ENCODE measurements at regions not wholly inside any gene's neighbourhood (a gene's known extent, or its start where the extent isn't known, plus 50 kb on each side); places are given as distances from the start of the nearest gene placed in this dataset.

DNA sequence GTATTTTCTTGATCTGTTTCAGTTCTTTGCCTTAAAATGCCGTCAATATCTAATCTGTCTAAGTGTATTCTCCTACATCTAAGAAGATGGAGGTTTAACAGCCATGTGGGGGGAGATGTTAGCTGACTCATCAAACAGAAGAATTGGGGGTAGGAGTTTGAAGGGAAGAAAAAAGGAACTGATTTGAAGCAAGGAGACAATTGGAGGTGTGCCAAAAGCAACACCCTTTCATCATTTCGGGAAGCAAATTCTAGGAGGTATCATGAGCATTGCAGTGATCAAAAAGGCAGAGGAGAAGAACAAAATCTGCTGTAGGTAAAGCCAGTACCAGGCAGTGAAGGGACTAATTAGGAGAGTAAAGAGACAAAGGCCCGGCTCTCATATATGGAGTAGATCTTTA is 337.3 kb upstream of the TBC1D5 start:
- no peaks in the 10 kb centered on the region for H3K9me3 ChIP-seq
- no peak for ATAC-seq
- WGBS, 2 donors, result 71 to 83% methylated on average over 3 of the region's 3 CpGs
- no peaks in the 10 kb centered on the region for H3K27me3 ChIP-seq
- no peak overlapping the region for H3K4me3 ChIP-seq
- TF ChIP-seq, protein P1, sequence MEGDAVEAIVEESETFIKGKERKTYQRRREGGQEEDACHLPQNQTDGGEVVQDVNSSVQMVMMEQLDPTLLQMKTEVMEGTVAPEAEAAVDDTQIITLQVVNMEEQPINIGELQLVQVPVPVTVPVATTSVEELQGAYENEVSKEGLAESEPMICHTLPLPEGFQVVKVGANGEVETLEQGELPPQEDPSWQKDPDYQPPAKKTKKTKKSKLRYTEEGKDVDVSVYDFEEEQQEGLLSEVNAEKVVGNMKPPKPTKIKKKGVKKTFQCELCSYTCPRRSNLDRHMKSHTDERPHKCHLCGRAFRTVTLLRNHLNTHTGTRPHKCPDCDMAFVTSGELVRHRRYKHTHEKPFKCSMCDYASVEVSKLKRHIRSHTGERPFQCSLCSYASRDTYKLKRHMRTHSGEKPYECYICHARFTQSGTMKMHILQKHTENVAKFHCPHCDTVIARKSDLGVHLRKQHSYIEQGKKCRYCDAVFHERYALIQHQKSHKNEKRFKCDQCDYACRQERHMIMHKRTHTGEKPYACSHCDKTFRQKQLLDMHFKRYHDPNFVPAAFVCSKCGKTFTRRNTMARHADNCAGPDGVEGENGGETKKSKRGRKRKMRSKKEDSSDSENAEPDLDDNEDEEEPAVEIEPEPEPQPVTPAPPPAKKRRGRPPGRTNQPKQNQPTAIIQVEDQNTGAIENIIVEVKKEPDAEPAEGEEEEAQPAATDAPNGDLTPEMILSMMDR (IDR thresholded peaks at IDR 0.05), result no peak
- no peak for TF ChIP-seq POLR2A (IDR thresholded peaks at IDR 0.05)
- no peak overlapping the region for H3K27ac ChIP-seq
- no peaks in the 10 kb centered on the region for H3K36me3 ChIP-seq (replicated peaks in 1 of 2; ENCODE audit: insufficient read depth in 1 of 2, low read depth in 2 of 2)
- H3K4me1 ChIP-seq, result no peaks in the 10 kb centered on the region
- intact Hi-C loops (cut with DNase I), result no loop called here
- no peak for DNase-seq

DNA sequence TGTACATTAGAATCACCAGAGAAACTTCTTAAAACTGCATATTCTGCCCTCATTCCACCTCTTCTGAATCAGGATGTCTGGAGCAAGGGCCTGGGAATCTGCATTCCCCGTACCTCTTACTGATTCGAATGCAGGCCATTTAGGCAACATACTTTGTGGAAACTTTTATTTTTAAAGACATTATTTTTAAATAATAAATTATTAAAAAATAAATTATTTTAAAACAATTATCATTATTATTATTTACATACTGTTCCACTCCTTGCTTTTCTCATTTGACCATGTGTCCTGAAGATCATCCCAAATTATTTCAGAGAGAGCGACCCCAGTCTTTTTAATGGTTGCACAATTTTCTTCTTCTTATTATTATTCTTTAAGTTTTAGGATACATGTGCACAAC is 336.6 kb upstream of the TBC1D5 start:
- Histone ChIP-seq H3K27me3 (no peaks in the 10 kb centered on the region), H3K36me3 (replicated peaks in 1 of 2; ENCODE audit: insufficient read depth in 1 of 2, low read depth in 2 of 2) (no peaks in the 10 kb centered on the region), H3K4me3 (no peak overlapping the region), H3K27ac (no peak overlapping the region), H3K9me3 (no peaks in the 10 kb centered on the region), H3K4me1 (no peaks in the 10 kb centered on the region)
- DNase-seq (no peak), ATAC-seq (no peak)
- intact Hi-C loops (cut with DNase I), result no loop called here
- WGBS, 2 donors, result 90 to 93% methylated on average over 3 of the region's 3 CpGs
- no peak for TF ChIP-seq POLR2A (IDR thresholded peaks at IDR 0.05)
- TF ChIP-seq, protein P1 (IDR thresholded peaks at IDR 0.05), result no peak

DNA sequence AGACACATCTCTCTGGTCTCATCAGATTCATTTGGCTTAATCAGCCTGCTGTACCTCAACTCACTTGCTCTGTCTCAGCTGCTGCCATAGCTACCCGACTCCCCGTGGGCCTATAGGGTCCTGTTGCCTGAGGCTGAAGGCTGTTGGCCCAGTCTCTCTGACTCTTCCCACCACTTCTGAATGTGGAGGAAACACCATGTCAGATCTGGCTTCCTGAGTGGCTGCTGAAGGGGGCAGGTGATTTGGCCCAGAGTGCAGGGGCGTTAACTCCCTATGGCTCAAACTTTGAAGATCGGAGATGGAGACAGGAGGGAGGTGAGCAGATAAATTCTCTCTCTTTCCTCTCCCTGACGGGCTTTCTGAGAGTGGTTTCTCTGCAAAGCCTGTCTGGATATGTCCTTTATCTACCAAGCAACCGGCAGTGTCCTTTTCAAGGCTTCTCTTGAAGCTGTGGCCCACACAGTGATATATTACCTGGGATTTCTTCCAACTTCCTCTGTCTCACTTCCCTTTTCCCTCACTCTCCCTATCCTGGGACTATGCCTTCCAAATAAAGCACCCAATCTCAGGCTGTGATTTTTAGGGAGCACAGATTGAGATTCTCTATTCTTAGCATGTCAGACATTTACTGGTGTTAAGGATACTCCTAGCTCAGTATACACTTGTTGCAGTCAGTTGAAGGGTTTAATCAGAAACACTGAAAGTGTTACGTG is 334.9 kb upstream of the TBC1D5 start:
- no peak overlapping the region for H3K27ac ChIP-seq
- no peaks in the 10 kb centered on the region for H3K36me3 ChIP-seq (replicated peaks in 1 of 2; ENCODE audit: insufficient read depth in 1 of 2, low read depth in 2 of 2)
- H3K4me3 ChIP-seq, result no peak overlapping the region
- DNase-seq (no peak), ATAC-seq (no peak)
- 63 to 66% methylated on average over 7 of the region's 7 CpGs for WGBS, 2 donors
- no peaks in the 10 kb centered on the region for H3K4me1 ChIP-seq
- no peak for TF ChIP-seq POLR2A (IDR thresholded peaks at IDR 0.05)
- TF ChIP-seq, protein P1 (IDR thresholded peaks at IDR 0.05), result no peak
- no peaks in the 10 kb centered on the region for H3K27me3 ChIP-seq
- no peaks in the 10 kb centered on the region for H3K9me3 ChIP-seq
- intact Hi-C loops (cut with DNase I), result no loop called here

DNA sequence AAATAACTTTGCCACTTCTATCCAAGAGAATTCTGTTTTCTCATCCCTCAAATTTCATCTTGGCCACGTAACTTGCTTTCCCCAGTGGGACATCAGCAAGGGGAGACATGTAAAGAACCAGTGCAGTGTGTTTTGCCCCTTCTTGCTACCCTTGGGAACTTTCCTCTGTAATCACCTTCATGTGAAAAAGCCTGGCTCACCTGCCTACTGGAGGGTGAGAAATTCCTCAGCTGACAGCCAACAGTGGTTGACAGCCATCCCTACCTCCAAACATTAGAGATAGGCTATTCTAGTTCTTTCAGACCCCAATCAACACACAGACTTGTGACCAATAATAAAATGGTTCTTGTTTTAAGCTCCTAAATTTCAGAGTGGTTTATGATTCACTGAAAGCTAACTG is 333.9 kb upstream of the TBC1D5 start:
- Histone ChIP-seq H3K27me3 (no peaks in the 10 kb centered on the region), H3K4me1 (no peaks in the 10 kb centered on the region), H3K4me3 (no peak overlapping the region), H3K36me3 (replicated peaks in 1 of 2; ENCODE audit: insufficient read depth in 1 of 2, low read depth in 2 of 2) (no peaks in the 10 kb centered on the region), H3K9me3 (no peaks in the 10 kb centered on the region), H3K27ac (no peak overlapping the region)
- 77 to 87% methylated on average over 1 of the region's 1 CpG for WGBS, 2 donors
- ATAC-seq (no peak), DNase-seq (peak in 1 of 4 donors; percentile 13)
- no peak for TF ChIP-seq POLR2A (IDR thresholded peaks at IDR 0.05)
- TF ChIP-seq, protein P1 (IDR thresholded peaks at IDR 0.05), result no peak
- intact Hi-C loops (cut with DNase I), result no loop called here

DNA sequence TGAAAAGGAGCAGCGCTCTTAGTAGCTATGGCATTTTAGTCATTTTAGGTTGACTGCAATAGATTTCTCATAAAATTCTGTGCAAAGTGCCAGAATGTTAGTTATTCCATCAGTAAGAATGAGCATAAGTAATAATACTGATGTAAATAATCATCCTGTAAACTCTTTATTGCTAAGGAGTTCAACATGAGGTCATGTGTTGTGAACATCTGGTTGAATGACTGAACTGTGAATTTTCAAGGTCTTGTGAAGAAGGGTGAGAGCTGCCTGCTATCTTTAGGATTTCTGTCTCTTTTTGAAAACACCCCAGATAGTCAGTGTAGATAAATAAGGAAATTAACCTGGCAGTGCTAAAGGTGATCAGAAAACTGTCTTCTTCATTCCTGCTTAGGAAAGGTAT is 333.4 kb upstream of the TBC1D5 start:
- Histone ChIP-seq H3K27me3 (no peaks in the 10 kb centered on the region), H3K27ac (no peak overlapping the region), H3K36me3 (replicated peaks in 1 of 2; ENCODE audit: insufficient read depth in 1 of 2, low read depth in 2 of 2) (no peaks in the 10 kb centered on the region), H3K4me1 (no peaks in the 10 kb centered on the region), H3K9me3 (no peaks in the 10 kb centered on the region), H3K4me3 (no peak overlapping the region)
- intact Hi-C loops (cut with DNase I), result no loop called here
- WGBS, 2 donors, result 100% methylated on average over 1 of the region's 1 CpG
- no peak for TF ChIP-seq POLR2A (IDR thresholded peaks at IDR 0.05)
- TF ChIP-seq, protein P1 (IDR thresholded peaks at IDR 0.05), result no peak
- DNase-seq (no peak), ATAC-seq (no peak)
